ENCODE measurements at regions not wholly inside any gene's neighbourhood (a gene's known extent, or its start where the extent isn't known, plus 50 kb on each side); places are given as distances from the start of the nearest gene placed in this dataset.

GRCh38 chr3:14057701-14058100, 67.0 kb downstream of the CHCHD4 start:
- in situ Hi-C loops (cut with MboI; ENCODE audit: low sequenced_read_pairs, unreplicated experiment): no loop called here
- no peak for DNase-seq (ENCODE audit: low spot score)
- TF ChIP-seq, protein P1, sequence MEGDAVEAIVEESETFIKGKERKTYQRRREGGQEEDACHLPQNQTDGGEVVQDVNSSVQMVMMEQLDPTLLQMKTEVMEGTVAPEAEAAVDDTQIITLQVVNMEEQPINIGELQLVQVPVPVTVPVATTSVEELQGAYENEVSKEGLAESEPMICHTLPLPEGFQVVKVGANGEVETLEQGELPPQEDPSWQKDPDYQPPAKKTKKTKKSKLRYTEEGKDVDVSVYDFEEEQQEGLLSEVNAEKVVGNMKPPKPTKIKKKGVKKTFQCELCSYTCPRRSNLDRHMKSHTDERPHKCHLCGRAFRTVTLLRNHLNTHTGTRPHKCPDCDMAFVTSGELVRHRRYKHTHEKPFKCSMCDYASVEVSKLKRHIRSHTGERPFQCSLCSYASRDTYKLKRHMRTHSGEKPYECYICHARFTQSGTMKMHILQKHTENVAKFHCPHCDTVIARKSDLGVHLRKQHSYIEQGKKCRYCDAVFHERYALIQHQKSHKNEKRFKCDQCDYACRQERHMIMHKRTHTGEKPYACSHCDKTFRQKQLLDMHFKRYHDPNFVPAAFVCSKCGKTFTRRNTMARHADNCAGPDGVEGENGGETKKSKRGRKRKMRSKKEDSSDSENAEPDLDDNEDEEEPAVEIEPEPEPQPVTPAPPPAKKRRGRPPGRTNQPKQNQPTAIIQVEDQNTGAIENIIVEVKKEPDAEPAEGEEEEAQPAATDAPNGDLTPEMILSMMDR (IDR thresholded peaks at IDR 0.05; ENCODE audit: borderline replicate concordance, control extremely low read depth, extremely low read depth, insufficient read depth, missing control alignments): no peak

- in situ Hi-C loops (cut with MboI; ENCODE audit: low sequenced_read_pairs, unreplicated experiment): no loop called here
- no peak for DNase-seq (ENCODE audit: low spot score)
- TF ChIP-seq, protein P1 (IDR thresholded peaks at IDR 0.05; ENCODE audit: borderline replicate concordance, control extremely low read depth, extremely low read depth, insufficient read depth, missing control alignments): no peak
Observed at GRCh38 chr3:14047841-14048240, 76.8 kb downstream of the CHCHD4 start.

DNA sequence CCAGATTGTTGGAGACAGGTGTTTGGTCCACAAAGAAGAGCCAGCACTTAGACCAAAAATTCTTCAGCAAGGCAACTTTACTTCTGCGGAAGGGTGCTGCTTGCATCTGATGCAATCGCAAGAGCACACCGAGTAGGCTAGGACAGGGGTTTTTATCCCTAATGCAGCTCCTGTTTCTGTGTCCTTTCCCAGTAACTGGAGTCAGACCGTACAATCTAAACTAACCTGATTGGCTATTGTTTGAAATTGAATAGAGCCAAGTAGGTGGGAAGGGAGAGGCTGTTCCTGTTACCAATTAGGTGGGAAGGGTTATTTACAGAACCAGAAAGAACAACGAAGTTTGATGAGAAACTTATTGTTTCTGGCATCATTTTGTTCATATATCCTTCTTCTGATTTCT, 77.6 kb downstream of the CHCHD4 start:
- TF ChIP-seq, protein P1 (IDR thresholded peaks at IDR 0.05; ENCODE audit: borderline replicate concordance, control extremely low read depth, extremely low read depth, insufficient read depth, missing control alignments): no peak
- DNase-seq (ENCODE audit: low spot score): no peak
- in situ Hi-C loops (cut with MboI; ENCODE audit: low sequenced_read_pairs, unreplicated experiment): no loop called here

- in situ Hi-C loops (cut with MboI; ENCODE audit: low sequenced_read_pairs, unreplicated experiment): no loop called here
- DNase-seq (ENCODE audit: low spot score): no peak
- TF ChIP-seq, protein P1 (IDR thresholded peaks at IDR 0.05; ENCODE audit: borderline replicate concordance, control extremely low read depth, extremely low read depth, insufficient read depth, missing control alignments): no peak
Observed at GRCh38 chr3:14042680-14043079, 82.0 kb downstream of the CHCHD4 start.

- in situ Hi-C loops (cut with MboI; ENCODE audit: low sequenced_read_pairs, unreplicated experiment): no loop called here
- TF ChIP-seq, protein P1 (IDR thresholded peaks at IDR 0.05; ENCODE audit: borderline replicate concordance, control extremely low read depth, extremely low read depth, insufficient read depth, missing control alignments): no peak
- no peak for DNase-seq (ENCODE audit: low spot score)
Observed at GRCh38 chr3:14039149-14039548, 85.5 kb downstream of the CHCHD4 start.

DNA sequence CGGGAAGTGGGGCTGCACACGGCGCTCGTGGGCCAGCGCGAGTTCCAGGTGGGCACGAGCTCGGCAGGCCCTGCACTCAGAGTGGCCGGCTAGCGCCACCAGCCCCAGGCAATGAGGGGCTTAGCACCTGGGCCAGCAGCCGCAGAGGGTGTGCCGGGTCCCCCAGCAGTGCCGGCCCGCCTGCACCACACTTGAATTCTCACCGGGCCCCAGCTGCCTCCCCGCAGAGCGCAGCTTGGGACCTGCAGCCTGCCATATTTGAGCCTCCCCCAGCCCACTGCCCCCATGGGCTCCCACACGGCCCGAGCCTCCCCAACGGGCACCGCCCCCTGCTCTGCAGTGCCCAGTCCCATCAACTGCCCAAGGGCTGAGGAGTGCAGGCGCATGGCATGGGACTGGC, 87.5 kb downstream of the CHCHD4 start:
- in situ Hi-C loops (cut with MboI; ENCODE audit: low sequenced_read_pairs, unreplicated experiment): no loop called here

More for the DNA sequence above, 87.5 kb downstream of the CHCHD4 start:
- TF ChIP-seq, protein P1 (IDR thresholded peaks at IDR 0.05; ENCODE audit: borderline replicate concordance, control extremely low read depth, extremely low read depth, insufficient read depth, missing control alignments): no peak
- DNase-seq (ENCODE audit: low spot score): no peak
